Body of pancreas (tissue), 4 donors: ENCODE measurements at regions not wholly inside any gene's neighbourhood (a gene's known extent, or its start where the extent isn't known, plus 50 kb on each side); places are given as distances from the start of the nearest gene placed in this dataset.

ENCODE experiments used
- POLR2A ChIP-seq, 3 donors: fragments of 450-650 bp; IDR thresholded peaks; one replicate each; pipeline ENCODE4 v1.6.1; 2016; ENCODE audit warnings: antibody characterized with exemption in 3 of 3, mild to moderate bottlenecking in 2 of 3
- TF ChIP-seq, protein P1 (sequence below), 7 experiments: fragments of 450-650 bp in 4 of 7; fragments of 200-600 bp in 3 of 7; sonication (generic) in 3 of 7; IDR thresholded peaks; one replicate each; pipeline ENCODE4 v1.5.1; 2016 to 2019; ENCODE audit warnings: antibody characterized with exemption in 7 of 7

- TF ChIP-seq, protein P1, sequence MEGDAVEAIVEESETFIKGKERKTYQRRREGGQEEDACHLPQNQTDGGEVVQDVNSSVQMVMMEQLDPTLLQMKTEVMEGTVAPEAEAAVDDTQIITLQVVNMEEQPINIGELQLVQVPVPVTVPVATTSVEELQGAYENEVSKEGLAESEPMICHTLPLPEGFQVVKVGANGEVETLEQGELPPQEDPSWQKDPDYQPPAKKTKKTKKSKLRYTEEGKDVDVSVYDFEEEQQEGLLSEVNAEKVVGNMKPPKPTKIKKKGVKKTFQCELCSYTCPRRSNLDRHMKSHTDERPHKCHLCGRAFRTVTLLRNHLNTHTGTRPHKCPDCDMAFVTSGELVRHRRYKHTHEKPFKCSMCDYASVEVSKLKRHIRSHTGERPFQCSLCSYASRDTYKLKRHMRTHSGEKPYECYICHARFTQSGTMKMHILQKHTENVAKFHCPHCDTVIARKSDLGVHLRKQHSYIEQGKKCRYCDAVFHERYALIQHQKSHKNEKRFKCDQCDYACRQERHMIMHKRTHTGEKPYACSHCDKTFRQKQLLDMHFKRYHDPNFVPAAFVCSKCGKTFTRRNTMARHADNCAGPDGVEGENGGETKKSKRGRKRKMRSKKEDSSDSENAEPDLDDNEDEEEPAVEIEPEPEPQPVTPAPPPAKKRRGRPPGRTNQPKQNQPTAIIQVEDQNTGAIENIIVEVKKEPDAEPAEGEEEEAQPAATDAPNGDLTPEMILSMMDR (IDR thresholded peaks at IDR 0.05) = no peak
- TF ChIP-seq POLR2A (IDR thresholded peaks at IDR 0.05) = no peak
Measured at GRCh38 chr5:98060148-98060547, 713.3 kb upstream of the RGMB start.
